Omental fat pad (tissue), 3 donors: ENCODE measurements at regions not wholly inside any gene's neighbourhood (a gene's known extent, or its start where the extent isn't known, plus 50 kb on each side); places are given as distances from the start of the nearest gene placed in this dataset.

Experiments
- ATAC-seq: fragments of 150-250 bp; one replicate; pipeline ENCODE4 v1.9.1; 2016; ENCODE audit warnings: mild to moderate bottlenecking, moderate library complexity; ENCODE audit not compliant: low FRiP score
- DNase-seq: peaks from one replicate; pipeline ENCODE4 v3.0.0-alpha.2; 2019; ENCODE audit warnings: low spot score
- TF ChIP-seq, protein P1 (sequence below), 3 donors: fragments of 450-650 bp; IDR thresholded peaks; one replicate each; pipeline ENCODE4 v1.5.1; 2016 to 2017; ENCODE audit warnings: antibody characterized with exemption in 3 of 3, mild to moderate bottlenecking in 3 of 3, moderate library complexity in 2 of 3

DNA sequence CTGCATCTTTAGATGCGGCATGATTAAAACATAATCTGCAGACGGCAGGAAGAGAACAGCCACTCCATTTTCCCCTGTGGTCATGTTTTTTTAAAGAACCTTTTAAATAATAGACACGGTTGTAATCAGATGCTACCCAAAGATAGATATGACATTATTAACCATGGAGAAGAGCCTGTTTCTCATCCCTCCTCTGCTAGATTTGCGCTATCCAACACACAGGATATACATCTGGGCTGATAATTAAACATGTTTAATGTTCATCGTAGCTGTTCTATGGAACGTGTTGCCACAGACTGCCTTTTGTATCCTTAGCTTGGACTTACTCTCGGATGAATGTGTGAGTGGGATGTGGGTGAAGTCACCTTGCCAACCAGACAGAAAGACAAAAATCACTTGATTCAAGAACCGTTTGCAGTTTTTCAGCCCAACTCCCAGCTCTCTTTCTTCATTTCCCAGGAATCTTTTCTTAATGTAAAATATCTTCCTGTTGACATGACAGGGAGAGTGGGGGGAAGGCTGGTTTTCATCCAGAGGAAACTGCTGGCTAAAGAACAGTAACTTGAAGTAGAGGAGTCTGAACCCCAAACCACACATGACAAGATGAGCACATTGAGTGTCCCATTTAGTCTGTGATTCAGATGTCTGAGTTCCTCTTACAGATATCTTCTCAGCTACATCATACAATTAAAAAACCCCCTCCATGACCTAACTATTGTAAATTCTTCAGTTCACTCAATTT lies 118.6 kb upstream of the PRICKLE2 start:
- ATAC-seq (no peak), DNase-seq (no peak)
- TF ChIP-seq, protein P1, sequence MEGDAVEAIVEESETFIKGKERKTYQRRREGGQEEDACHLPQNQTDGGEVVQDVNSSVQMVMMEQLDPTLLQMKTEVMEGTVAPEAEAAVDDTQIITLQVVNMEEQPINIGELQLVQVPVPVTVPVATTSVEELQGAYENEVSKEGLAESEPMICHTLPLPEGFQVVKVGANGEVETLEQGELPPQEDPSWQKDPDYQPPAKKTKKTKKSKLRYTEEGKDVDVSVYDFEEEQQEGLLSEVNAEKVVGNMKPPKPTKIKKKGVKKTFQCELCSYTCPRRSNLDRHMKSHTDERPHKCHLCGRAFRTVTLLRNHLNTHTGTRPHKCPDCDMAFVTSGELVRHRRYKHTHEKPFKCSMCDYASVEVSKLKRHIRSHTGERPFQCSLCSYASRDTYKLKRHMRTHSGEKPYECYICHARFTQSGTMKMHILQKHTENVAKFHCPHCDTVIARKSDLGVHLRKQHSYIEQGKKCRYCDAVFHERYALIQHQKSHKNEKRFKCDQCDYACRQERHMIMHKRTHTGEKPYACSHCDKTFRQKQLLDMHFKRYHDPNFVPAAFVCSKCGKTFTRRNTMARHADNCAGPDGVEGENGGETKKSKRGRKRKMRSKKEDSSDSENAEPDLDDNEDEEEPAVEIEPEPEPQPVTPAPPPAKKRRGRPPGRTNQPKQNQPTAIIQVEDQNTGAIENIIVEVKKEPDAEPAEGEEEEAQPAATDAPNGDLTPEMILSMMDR (IDR thresholded peaks at IDR 0.05), result no peak

DNA sequence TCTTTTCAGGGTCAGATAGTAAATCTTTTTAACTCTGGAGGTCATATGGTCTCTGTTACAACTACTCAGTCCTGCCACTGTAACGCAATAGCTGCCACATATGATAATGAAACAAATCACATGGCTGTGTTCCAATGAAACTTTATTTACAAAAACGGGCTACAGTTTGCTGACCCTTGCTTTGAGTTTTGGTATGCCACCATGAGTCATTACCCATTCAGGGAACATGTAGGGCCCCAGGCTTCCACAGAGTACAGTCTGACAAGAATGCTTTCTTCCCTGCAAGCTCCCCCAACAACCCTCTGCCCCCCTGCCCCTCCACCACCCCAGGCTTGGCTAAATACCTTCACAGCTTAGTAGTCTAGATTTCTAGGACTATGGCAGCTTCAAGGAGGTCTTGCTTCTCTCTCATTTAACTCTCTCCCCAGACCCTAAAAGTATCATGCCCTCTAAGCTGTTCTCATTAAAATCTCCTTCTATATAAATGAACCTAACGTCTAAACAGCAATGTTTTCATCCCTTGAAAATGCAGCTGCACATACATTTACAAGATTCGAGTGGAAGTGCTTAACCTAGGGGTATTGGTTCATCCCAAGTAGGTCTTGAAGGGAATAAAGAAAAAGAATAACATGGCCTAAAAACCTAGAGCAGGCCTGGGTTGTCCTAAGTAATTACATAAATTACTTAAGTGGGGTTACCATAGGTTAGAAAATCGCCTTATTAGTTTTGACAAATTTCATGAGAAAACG lies 117.8 kb upstream of the PRICKLE2 start:
- TF ChIP-seq, protein P1 (IDR thresholded peaks at IDR 0.05), result no peak
- no peak for DNase-seq
- ATAC-seq, result no peak

DNA sequence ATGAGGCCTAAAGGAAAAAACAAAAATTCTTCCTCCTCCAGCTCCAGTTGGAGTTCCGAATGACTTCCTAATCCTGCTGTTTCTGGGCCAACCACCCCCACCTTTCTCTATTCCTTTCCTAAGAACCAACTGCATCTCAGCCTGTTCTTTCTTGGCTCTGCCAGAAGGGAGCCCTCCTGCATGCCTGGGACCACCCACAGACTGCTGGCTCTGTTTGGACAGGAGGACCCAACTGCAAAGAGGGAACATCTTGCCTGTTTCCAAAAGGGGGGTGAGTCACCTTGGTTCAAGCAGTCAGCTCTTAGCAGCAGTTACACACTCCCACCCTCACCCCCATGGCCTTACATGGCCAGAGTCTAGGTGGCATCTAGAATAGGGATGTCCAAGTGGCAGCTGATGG lies 116.0 kb upstream of the PRICKLE2 start:
- ATAC-seq (no peak), DNase-seq (no peak)
- TF ChIP-seq, protein P1 (IDR thresholded peaks at IDR 0.05), result no peak

DNA sequence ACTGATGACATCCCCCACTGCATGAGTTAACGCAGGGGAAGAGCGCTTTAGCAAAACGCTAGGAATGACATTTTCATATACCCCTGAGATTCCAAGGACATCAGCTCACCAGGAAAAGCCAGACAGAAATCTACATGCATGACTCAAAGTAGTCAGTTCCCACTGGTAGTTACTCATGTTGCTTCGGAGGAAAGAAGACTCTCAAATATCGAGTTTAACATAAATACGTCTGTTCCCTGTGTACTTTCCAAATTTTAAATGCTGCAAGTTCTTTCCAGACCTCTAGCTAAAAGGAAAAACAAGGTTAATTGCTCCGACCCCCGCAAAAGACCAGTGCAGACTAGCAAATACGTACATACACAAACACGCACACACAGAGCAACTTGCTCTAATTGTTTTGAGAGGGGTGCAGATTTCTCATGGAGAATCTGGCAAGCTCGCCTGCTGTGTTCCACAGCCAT lies 115.4 kb upstream of the PRICKLE2 start:
- ATAC-seq, result no peak
- TF ChIP-seq, protein P1 (IDR thresholded peaks at IDR 0.05), result no peak

DNA sequence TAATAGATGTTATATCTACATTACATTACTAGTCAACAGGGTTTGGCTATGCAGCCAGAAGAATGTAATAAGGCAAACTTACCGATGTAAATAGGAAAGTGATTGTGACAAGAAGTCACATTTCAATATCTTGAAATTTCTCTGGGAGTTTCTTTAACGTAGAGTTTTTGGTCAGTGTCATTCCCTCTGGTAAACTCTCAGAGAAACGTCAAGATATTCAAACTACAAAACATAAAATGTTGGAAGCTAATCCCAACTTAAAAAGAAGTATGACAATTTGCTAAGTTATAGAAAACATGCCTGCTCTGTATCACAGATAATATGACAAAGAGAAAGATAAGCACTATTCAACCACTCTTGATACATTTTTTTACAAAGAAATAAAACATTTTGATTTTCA lies 111.2 kb upstream of the PRICKLE2 start:
- no peak for ATAC-seq
- DNase-seq, result no peak
- TF ChIP-seq, protein P1 (IDR thresholded peaks at IDR 0.05), result no peak

More for the DNA sequence above, 115.4 kb upstream of the PRICKLE2 start:
- no peak for DNase-seq

DNA sequence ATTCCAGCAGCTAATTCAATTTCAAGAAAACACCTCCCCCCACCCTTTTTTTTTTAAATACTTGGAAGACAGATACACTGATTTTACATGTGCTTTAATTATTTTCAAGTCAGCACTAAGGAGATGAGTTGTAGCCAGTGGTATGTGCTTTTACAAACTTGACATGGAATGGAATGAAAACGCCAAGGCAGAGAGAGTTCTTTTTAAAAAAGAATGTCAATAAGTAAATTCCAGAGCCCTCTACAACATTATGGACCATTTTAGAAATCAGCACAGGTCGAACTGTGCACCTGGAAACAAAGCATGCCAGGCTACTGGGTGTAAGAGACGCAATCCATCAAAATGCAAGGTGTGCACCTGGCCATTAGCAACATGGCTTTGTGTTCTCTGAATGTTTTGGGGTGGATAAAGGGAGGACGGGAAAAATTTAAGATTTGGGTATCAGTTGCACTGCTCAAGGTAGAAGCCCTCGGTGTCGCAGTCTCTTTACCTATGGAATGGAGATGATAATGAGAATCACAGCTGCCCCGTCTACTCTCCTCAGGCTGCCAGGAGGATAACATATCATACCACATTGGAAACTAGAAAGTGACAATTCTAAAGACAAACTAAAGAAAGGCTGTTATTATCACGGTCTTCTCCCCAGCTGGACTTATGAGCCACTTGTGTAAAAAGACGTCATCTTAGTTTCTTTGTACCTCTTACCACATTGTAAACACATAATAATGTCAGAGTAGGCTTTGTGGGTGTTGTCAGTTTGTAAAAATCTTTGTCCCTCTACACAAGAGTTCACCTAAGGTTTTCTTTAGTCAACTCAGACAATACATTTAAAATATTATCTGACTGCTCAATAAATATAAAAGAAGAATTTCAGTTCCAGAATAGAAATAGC lies 107.4 kb upstream of the PRICKLE2 start:
- DNase-seq (no peak), ATAC-seq (no peak)
- TF ChIP-seq, protein P1 (IDR thresholded peaks at IDR 0.05), result no peak
